GM18867 (cell line): ENCODE measurements at regions not wholly inside any gene's neighbourhood (a gene's known extent, or its start where the extent isn't known, plus 50 kb on each side); places are given as distances from the start of the nearest gene placed in this dataset.

Experiments
- ATAC-seq: cut with Tn5 transposase; IDR thresholded peaks from one replicate; pipeline ENCODE4 v1.9.1; 2021; ENCODE audit warnings: mild to moderate bottlenecking, moderate library complexity; ENCODE audit not compliant: unreplicated experiment

DNA sequence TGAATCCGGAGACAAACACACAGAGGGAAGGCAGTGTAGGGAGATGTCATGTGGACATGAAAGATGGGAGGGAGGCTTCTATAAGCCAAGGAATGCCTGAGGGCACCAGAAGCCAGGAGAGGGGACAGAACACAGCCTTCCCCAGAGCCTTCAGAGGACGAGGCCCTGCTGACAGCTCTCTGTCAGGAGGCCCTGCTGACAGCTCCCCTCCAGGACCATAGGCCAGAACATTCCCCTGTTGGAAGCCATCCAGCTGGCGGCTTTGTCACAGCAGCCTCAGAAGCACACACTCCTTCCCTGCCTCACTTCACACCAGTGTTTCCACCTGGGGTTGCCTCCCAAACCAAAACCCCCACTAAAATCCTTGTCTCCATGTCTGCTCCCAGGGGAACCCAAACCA lies 171.3 kb upstream of the ID2 start:
- no peak for ATAC-seq

DNA sequence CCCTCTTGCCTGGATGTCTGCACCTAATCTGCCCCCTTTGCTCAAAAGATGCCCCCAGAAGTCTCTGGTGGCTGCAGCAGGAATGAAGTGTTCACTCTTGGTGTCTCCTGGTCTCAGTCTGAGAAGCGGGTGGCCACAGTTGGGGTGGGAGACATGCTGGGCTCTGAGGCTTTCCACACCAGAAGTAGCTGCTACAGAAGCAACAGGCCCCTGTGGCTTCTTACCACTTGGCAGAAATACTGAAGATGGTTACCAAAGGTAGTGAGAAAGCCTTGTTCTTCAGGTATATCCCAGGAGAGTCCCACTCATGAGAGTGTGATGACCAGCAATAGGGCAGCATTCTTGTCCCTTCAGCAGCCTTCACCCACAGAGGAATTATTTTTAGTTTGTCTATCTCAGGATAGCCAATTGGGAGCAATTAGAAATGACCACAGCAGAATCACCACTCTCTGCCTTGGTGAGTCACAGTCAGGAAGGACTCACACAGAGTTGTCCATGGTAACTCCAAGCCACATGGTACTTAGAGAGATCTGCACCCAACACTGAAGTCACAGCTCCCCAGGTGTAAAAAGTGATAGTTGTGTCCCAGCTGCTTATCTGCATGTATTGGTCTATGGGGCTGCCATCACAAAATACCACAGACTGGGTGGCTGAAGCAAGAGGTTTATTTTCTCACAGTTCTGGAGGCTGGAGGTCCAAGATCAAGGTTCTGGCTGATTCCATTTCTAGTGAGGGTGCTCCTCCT lies 169.8 kb upstream of the ID2 start:
- no peak for ATAC-seq

DNA sequence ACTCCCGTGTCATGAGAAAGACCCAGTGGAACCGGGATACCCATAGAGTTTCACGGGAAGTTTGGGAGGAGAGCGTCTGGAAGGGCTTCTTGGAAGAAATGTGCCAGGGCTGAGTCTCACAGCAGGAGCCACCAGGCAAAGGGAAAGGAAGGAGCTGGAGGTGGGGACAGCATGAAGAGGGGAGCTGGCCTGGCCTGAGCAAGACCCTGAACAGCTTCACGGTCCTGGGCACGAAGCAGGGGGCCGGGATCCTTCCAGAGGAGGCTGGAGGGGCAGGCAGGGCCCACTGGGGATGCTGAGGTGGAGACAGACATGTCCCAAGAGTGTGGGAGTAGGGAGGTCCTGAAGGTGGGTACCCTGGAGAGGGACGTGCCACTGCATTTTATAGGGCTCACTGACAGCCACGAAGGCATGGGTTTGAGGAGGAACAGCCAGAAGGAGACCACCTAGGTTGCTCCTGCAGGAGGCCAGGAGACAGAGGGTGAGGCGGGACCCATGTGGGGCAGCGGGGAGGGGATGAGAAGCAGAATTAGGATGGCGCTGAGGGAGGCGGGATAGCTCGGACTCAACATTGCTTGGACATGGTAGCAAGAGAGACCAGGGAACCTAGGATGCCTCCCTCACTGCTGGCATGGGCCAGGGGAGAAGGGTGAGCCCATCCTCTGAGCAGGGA lies 168.1 kb upstream of the ID2 start:
- ATAC-seq = no peak

DNA sequence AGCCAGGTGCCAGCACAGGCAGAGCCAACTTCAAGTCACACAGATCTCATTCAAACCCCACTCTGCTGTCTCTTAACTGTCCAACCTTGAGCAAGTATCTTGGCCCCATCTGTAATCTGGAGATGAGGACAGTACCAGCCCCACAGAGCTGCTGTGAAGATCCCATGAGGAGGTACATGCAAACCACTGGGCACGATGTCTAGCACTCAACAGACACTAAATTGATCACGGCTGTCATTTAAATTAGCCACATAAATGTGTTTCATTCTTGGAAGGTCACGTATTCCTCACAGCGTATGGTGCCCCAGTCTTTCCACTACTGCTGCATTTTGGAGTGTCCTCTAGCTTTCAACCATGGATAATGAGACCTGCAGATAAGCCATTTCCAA lies 167.6 kb upstream of the ID2 start:
- no peak for ATAC-seq

DNA sequence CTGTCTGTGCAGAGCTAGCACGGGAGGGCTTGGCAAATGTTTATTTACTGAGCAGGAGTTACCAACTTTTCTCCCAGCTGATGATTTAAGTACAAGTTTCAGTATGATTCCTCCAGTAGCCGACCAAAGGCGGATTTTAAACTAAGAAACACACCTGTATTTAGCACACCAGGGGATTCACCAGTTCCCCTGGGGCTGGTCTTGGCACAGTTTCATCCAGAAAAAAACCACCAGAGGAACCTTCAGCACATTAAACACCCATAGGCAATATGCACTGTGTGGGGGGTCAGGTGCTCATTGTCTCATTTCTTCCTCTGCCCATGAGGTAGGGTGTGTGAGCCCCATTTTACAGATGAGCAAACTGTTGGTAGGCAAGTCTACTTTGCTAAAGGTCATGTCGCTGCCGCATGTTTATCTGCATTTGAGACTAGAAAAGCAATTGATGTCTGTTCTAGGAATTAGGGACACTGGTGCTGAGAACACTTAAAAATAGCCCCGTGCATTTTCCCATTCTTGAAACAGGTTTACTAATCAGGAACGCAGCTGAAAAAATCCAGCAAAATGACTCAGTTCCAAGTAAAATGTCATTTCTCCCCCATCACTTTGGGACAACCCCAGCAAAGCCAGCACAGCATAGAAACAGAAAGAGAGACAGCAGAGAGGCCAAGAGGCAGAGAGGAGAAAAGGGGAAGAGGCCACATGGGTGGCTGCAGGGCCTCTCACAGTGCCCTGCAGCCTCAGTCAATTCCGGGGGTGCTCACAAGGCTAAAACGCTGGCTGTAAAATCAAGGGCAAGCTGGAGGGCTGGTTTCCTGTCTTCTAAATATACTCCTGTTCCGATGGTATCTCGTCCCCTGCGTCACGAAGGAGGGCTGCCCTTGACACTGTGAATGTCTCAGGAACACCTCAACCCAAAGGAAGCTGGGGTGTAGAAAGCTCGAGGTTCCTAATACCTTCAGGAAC lies 166.8 kb upstream of the ID2 start:
- peak; percentile 73 for ATAC-seq

DNA sequence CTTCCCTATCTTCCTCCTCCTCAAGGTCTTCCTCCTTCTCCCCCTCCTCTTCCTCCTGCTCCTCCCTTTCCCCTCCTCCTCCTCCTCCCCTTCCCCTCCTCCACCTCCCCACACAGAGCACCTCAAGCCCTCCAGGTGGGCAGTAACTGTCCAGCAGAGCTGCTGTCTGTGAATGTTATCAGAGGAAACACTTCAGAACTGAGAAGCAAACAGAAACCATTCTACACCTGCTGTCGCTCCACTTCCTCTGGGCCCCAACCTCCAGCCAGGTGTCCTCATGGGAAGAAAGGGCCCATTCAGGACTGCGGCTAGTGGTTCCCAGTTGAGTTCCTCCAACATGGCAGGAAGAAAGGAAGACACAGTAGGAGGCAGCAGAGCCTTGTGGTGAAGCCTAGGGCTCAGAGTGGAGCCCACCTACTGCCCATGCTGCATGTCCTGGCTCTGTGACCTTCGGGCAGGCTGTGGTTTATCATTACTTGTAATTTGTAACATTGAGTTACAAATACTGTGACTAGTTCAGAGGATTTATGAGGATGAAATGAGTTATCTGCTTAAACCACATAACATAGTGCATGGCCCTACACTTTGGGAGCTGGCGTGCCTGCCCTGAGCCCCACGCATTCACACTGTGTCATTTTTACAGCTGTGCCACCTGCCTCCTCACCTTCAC lies 165.9 kb upstream of the ID2 start:
- peak; percentile 37 for ATAC-seq

DNA sequence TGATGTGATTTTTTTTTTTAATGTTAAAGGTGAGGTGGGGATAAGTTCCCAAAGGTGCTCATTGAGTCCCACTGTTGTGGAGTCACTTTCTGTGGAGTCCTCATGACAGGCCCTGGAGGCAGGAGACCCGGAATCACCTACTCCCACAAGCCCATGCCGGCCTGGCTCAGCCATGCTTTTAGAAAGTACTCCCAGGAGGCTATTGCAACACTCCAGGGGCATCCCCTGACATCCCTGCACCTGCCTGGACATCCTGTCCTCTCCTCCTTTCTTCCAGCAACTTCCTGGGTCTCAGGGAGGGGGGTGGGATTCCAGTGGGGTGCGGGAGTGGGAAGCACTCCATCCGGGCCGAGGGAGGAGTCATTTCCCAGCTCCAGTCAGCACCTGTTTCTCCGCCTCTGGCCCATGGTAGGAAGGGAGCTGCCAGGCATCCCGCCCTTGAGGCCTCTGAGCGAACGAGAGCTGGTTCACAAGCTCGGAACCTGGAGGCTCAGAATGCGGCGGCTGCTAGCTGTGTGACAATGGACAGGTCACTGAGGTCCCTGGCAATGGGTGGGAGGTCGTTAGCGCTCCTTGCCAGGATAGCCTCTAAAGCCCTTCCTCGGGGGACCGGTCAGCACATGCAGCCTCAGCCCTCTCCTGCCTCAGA lies 163.9 kb upstream of the ID2 start:
- ATAC-seq = no peak

DNA sequence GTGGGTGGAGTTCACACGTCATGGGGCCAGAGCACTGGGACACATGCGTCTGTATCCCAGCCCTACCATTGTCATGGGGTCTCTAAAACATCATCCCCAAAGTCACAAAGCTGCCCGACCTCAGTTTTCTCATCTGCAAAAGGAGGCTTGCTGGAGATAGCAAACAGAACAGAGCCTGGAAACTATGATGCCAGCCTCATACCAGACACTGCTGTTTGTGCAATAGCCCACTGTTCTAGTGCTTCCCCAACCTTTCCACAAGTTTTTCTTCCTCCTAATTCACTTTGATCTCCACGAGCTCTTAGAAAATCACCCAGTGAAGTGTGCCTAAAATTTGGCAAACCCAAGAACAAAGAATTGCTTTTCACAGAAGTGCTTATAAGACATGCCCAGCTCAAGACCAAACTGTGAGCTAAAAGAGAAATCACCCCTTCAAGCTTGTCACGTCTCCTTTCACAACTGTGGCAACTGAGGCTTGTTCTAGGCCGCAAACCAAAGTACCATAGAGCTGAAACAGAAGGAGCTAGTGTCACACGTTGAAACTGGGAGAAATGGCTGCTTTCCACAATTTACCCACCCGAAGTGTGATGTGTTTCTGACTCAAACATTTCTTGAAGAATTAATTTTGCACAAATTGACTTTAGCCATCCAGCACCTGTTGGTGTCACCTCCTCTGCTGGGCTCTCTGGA lies 162.7 kb upstream of the ID2 start:
- ATAC-seq = no peak

DNA sequence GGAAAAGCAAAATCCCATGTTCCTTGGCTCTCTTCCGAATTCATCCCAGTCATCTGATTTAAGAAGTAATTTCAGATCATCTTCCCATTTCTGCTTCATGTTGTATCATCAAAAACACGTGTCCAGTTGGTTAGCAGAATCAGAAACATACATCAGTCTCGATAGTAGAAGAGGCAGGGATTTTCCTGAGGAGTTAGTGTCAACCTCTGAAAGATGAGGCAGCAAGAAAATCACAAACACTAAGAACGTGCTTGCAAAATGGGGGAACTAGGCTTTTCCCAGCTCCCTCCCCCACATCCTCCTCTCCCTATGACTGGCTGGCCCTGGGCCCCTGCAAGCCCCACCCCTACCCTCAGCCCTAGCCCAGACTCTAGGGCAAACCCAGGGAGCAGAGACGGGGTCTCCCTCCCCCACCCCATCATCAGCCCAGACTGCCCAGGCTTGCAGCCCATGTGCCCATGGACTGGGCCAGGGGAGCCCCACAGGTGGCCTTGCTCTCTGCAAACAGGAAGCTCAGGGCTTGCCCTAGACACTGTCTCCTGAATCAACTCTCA lies 161.0 kb upstream of the ID2 start:
- no peak for ATAC-seq

DNA sequence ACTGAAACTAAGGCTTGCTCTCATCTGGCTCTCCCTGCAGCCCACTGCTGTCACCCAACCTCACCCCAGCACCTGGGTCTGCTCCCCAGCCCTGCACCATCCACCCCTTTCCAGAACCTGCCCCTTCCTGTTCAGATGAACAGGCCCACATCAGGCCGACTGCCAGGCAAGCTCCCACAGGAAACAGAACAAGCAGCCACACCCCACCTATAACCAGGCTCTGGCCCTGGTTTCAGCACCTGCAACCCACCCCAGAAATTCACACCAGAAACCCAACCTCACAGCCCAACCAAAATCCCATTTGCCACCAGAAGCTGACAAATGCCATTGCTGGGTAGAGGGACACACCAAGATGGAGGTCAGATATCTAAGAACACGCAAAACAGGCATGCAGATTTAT lies 159.2 kb upstream of the ID2 start:
- no peak for ATAC-seq

DNA sequence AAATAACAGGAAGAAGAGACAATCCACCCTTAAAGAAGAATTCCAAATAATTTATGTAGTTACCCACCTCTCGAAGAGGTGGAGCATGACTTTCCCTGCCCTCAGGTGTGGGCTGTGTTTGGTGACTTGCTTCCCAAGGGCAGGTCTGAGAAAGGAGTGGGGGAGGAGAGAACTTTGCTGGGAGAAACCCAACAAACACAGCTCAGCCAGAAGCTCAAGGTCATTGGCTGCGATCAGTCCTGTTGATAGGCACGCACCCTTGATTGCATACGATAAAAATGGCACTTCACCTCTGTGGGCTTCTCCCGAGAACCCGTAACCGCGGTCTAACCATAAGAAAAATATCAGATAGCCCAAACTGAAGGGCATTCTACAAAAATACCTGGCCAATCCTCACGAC lies 157.5 kb upstream of the ID2 start:
- no peak for ATAC-seq

DNA sequence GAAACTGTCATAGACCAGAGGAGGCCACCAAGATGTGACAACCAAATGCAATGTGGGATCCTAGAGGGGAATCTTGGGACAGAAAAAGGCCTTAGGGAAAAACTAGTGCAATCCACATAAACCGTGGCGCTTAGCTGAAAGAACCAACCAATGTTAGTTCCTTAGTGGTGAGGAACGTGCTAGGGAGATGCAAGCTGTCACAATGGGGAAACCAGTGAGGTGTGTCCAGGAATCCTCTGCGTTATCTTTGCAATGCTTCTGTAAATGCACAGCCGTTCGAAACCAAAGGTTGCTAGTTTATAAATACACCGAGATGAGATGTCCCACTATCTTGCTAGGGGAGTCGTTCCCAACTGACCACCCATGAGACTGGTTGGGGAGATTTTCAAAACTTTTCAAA lies 157.0 kb upstream of the ID2 start:
- ATAC-seq = no peak

DNA sequence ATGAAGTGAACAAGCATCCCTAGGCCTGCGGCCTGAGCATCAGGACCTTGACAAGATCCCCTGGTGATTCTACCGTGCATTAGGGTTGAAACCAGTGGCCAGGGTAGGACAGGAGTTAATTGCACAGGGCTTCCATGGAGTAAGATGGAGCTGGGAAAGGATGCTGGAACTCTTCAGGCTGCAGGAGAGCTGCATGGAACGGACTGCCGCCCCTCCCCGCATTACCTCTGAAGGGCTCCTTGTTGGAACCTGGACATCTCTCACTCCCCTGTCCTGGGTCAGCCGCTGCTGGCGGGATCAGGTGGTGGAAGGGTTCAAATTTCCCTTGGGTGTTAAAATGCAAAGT lies 156.6 kb upstream of the ID2 start:
- no peak for ATAC-seq

DNA sequence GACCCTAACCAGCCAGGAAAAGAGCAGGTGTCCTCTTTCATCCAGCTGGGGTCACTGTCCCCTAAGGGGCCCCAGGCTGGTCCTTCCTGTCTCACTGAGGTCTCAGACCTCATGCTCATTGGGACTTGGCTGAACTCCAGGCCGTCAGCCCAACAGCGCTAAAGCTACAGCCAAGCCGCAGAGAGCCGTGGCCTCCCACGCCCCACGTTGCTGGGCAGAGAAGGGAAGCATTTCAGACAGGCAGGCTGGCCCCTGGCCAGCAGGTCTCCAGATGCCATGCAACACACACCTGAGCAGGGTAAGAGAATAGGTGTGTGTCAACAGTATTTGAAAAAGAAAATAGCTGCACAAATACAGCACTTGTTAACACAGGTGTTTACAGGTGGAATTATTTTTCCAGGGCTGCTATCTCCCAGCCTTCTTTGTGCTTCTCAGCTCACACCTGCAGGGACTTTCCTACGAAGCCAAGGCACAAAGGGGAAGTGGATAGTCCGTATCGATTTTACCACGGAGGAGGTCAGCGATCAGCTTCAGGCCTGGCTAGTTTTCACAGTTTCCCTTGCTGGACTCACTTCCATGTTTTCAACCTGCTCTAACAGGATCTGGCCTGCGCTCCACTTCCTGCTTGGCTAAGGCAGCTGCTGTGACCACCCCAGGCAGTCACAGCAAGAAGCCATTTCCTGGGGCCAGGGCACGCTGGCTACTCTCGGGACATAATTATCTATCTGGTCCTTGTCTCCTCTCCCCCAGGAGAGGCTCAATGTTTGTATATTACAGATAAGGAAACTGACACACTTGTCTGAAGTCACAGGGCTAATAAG lies 156.1 kb upstream of the ID2 start:
- ATAC-seq = peak; percentile 81

DNA sequence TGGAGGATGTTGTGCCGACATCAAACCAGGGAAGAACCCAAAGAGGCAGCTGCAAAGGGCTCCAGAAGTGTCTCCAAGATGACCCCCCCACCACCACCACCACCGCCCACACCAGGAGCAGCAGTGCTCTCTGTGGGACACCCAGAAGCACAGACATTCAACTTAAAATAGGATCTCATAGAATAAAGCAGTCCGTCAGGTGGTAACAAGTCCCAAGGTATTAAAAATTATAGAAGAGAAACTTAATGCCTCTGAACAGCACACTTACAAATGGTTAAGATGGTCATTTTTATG lies 155.5 kb upstream of the ID2 start:
- no peak for ATAC-seq

DNA sequence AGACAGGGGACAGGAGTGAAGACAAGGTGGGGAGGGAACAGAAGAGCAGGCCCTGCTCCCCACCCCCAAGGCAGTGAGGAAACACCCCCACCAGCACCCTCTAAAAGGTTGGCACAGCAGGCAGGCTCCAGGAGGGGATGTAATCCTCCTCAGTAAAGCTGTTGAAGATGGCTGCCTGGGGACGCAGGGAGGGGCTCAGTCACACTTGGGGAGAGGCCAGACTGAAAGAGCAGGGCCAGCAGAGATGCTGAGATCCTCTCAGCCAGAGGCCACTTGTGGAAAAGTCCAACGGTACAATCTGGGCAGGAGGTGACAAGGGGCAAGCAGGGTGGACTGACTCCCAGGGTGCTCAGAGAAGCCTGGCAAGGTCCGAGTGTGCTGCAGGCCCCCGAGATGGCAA lies 154.8 kb upstream of the ID2 start:
- no peak for ATAC-seq

DNA sequence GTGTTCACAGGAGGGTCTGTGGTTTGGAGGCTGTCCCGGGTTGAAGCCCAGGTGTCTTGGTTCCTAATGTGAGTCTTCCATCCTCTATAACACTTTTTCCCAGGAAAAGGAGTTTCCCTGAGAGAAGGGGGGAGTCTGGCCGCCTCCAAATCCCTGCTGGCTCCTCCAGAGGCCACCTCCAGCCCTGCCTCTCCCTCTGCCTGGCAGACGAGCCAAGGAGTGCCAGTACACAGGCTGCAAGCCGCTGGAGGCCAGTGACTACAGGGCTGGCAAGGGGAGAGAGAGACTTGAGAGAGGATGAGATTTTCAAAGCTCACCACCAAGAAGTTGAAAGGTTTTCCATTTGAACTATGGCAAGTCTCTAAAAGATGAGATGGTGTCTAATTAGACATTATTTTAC lies 154.2 kb upstream of the ID2 start:
- ATAC-seq = no peak

DNA sequence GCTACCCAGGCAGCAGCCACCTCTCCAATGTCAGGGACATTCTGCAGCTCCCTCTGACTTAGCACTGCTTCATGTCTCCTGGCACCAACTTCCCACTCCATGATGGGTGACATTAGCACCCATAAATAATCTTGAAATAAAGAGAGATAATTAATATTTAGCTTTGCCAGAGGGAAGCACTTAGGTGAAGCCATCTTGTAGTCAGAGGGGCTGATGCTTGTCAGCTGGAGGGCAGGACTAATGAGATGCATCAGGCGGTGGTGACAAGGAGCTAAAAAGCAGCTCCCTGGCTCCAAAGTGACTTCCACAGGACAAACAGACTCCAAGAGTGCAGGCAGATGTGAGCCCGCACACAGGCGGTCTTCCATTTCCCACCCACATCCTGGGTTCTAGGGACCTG lies 153.0 kb upstream of the ID2 start:
- ATAC-seq = no peak

DNA sequence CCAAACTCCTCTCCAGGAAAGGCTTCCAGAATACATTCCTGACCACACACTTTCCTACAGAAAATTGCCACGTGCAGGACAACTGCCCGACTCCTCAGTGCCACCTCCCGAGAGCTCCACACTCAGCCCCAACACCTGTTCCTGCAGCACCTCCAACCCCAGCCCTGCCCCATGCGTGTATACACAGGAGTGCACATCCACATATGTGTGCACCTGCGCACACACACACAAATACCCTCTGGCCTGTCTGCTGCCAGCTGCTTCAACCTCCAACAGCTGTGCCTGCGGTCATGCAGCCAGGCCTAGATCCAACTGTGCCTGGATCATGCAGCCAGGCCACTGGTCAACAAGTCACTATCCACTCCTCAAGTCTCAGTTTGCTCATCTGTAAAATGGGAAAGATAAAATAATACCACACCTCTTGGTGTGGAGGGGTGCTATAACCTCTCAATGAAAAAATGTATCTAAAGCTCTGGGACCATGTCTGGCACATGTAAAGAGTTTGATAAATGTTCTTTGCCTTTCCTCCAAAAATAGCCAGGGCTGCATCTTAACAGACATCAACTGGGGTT lies 152.1 kb upstream of the ID2 start:
- ATAC-seq = no peak
